Ureter (tissue), 1 donor: ENCODE measurements at regions not wholly inside any gene's neighbourhood (a gene's known extent, or its start where the extent isn't known, plus 50 kb on each side); places are given as distances from the start of the nearest gene placed in this dataset.

Experiments
- DNase-seq: peaks from one replicate; pipeline ENCODE4 v3.0.0-alpha.2; 2020; ENCODE audit warnings: low spot score
- donor health status: DM: yes; HTN: yes; CAD: no.

GRCh38 chr11:26093206-26093605 is 238.7 kb upstream of the ANO3 start:
- no peak for DNase-seq

GRCh38 chr11:26095340-26095739 is 236.6 kb upstream of the ANO3 start:
- DNase-seq = no peak

GRCh38 chr11:26096451-26096850 is 235.5 kb upstream of the ANO3 start:
- no peak for DNase-seq

GRCh38 chr11:26102325-26102724 is 229.6 kb upstream of the ANO3 start:
- no peak for DNase-seq

GRCh38 chr11:26105762-26106423 is 226.0 kb upstream of the ANO3 start:
- DNase-seq = no peak

- DNase-seq = no peak
These were observed 225.2 kb upstream of the ANO3 start for GRCh38 chr11:26106726-26107125.

- no peak for DNase-seq
These were observed 222.1 kb upstream of the ANO3 start for GRCh38 chr11:26109658-26110368.

GRCh38 chr11:26112264-26112663 is 219.7 kb upstream of the ANO3 start:
- DNase-seq = no peak

- DNase-seq = no peak
These were observed 210.5 kb upstream of the ANO3 start for GRCh38 chr11:26121466-26121865.

- no peak for DNase-seq
These were observed 205.2 kb upstream of the ANO3 start for GRCh38 chr11:26126741-26127140.

- DNase-seq = no peak
These were observed 204.6 kb upstream of the ANO3 start for GRCh38 chr11:26127336-26127735.

- no peak for DNase-seq
These were observed 200.5 kb upstream of the ANO3 start for GRCh38 chr11:26131406-26131805.

- DNase-seq = no peak
These were observed 197.9 kb upstream of the ANO3 start for GRCh38 chr11:26134053-26134452.

- no peak for DNase-seq
These were observed 197.2 kb upstream of the ANO3 start for GRCh38 chr11:26134481-26135355.

GRCh38 chr11:26137651-26138050 is 194.3 kb upstream of the ANO3 start:
- DNase-seq = no peak

- DNase-seq = no peak
These were observed 189.0 kb upstream of the ANO3 start for GRCh38 chr11:26142891-26143290.

GRCh38 chr11:26143566-26144290 is 188.2 kb upstream of the ANO3 start:
- no peak for DNase-seq

GRCh38 chr11:26144291-26144690 is 187.6 kb upstream of the ANO3 start:
- no peak for DNase-seq

GRCh38 chr11:26144911-26145310 is 187.0 kb upstream of the ANO3 start:
- no peak for DNase-seq

GRCh38 chr11:26149585-26149984 is 182.3 kb upstream of the ANO3 start:
- no peak for DNase-seq

GRCh38 chr11:26150031-26150430 is 181.9 kb upstream of the ANO3 start:
- no peak for DNase-seq

GRCh38 chr11:26158251-26158650 is 173.7 kb upstream of the ANO3 start:
- DNase-seq = no peak
